AG04449 (cell line): ENCODE measurements at regions not wholly inside any gene's neighbourhood (a gene's known extent, or its start where the extent isn't known, plus 50 kb on each side); places are given as distances from the start of the nearest gene placed in this dataset.

Source experiments
- CTCF ChIA-PET: fragments of 350-600 bp; formaldehyde crosslinking; extraction: SDS; loops from one replicate; lab custom pipeline; 2021; ENCODE audit warnings: antibody characterized with exemption; lab: Yijun Ruan, JAX
- POLR2A ChIA-PET: fragments of 400-600, 350-600 bp; formaldehyde crosslinking; extraction: SDS; loops from one replicate; lab custom pipeline; 2020; ENCODE audit warnings: antibody characterized with exemption, inconsistent platforms; lab: Yijun Ruan, JAX
- DNase-seq: peaks from one replicate; pipeline ENCODE4 v3.0.0-alpha.2; 2010; ENCODE audit warnings: low read depth, low spot score
- H3K4me3 ChIP-seq: 2 replicates; pipeline ENCODE4 v1.5.1; 2011; ENCODE audit warnings: low read depth, mild to moderate bottlenecking, control low read depth, low read length
- CTCF ChIP-seq: IDR thresholded peaks from one replicate; pipeline ENCODE4 v1.5.1; 2011; ENCODE audit warnings: mild to moderate bottlenecking, moderate library complexity, low read length, control low read depth, inconsistent platforms; ENCODE audit not compliant: insufficient read depth; ENCODE audit errors: missing control alignments

- no peak overlapping the region for H3K4me3 ChIP-seq
- no peak for DNase-seq
- POLR2A ChIA-PET: no interaction called here
- CTCF ChIA-PET: no interaction called here
- no peak for TF ChIP-seq CTCF
These were observed 236.3 kb upstream of the AGAP1 start for GRCh38 chr2:235257590-235257989.

GRCh38 chr2:235262750-235263149, 231.1 kb upstream of the AGAP1 start:
- no peak for TF ChIP-seq CTCF
- ChIA-PET POLR2A (no interaction called here), CTCF (no interaction called here)
- no peak for DNase-seq
- no peak overlapping the region for H3K4me3 ChIP-seq

DNA sequence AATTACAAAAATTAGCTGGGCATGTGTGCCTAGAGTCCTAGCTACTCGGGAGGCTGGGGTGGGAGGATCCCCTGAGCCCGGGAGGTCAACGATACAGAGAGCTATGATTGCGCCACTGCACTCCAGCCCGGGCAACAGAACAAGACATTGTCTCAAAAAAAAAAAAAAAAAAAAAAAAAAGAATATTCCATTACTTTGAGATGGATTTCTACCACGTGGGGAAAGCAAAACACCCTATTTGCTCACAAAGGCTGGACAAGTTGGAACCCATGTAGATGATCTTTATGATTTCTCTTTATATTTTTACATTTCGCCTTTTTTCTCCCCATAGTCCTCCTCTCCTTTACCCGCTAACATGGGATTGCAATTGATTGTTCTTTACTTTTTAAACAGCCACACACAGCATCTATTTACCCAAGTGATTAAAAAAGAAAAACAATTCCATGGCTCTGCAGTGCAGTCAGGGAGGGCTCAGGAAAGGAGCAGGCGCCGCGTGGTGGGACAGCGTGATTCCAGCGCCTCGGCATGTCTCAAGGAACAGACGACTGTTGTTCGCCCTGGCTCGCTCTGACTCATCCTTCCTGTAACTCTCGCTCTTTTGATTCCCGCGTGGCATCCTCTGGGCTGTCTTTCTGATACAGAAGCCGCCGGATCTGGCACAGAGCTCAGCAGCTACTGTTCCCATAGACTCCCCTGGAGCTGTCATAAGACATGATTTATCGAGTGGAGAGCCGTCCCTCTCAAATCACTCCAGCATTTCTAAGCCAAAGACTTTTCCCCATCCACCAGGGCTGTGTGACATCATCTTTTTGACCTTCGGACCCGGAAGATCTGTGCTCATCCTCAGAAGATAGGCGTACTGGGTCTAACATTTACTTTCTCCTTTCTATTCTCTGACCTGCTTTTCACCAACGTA, 230.4 kb upstream of the AGAP1 start:
- CTCF ChIA-PET: no interaction called here
- no peak for TF ChIP-seq CTCF
- POLR2A ChIA-PET: interaction anchor here (0.5 kb wide), 1 partner anchor 52 kb away, joined by 3 read pairs; no protein-coding TSS in a partner anchor
- no peak overlapping the region; the same call in 1 of the 2 replicates for H3K4me3 ChIP-seq
- DNase-seq: peak; percentile 52

DNA sequence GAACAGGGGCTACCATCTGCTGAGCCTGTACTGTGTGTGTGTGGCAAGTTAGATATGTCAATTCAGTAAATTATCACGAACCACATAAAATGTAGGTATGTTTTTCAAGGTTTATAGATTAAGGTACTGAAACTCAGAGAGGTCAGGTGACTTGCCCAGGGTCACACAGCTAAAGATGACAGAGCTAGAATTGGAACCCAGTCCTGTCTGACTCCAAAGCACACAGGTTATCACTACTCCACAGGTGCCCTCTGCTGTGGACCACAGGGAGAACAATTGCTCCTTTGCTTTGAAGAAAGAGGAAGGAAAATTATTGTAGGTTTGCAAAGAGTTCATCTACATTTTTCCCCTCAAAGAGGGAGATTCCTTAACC, 229.7 kb upstream of the AGAP1 start:
- POLR2A ChIA-PET: interaction anchor here (0.5 kb wide), 1 partner anchor 51 kb away, joined by 3 read pairs; no protein-coding TSS in a partner anchor
- no peak for DNase-seq
- no peak for TF ChIP-seq CTCF
- no peak overlapping the region for H3K4me3 ChIP-seq
- CTCF ChIA-PET: no interaction called here

DNA sequence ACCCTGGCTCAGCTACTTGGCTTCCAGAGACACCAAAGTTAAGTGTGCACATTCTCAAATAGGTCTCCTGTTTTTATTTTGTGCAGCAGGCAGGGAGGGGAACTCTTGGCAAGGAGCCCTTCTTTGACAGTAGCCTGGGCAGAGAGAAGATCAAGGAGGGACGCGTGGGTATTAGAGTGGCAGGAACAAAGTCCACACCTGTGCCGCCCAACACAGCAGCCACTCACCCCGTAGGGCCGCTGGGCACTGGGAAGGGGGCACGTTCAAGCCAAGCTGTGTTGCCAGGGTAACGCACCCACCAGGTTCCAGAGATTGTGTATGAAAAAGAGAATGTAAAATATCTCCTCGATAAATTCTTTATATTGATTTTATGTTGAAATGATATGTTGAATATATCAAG, 229.3 kb upstream of the AGAP1 start:
- ChIA-PET CTCF (no interaction called here), POLR2A (no interaction called here)
- no peak for DNase-seq
- no peak overlapping the region for H3K4me3 ChIP-seq
- no peak for TF ChIP-seq CTCF

GRCh38 chr2:235265348-235265965, 228.4 kb upstream of the AGAP1 start:
- no peak for TF ChIP-seq CTCF
- no peak for DNase-seq
- CTCF ChIA-PET: no interaction called here
- POLR2A ChIA-PET: no interaction called here
- H3K4me3 ChIP-seq: no peak overlapping the region
